Kasumi-1 (cell line): ENCODE measurements at regions not wholly inside any gene's neighbourhood (a gene's known extent, or its start where the extent isn't known, plus 50 kb on each side); places are given as distances from the start of the nearest gene placed in this dataset.
"Not testable (repeated sequence)": the region's sequence is repeated elsewhere in the genome, so short reads cannot be mapped to it uniquely, and the experiment has no call there.

Experiments used
- DNase-seq, 2 experiments: peaks; one replicate each; lab custom pipeline; 2025; lab: John Stamatoyannopoulos, UW

- not testable (repeated sequence) for DNase-seq
Measured at GRCh38 chr3:75394102-75394501, 270.0 kb upstream of the FRG2C start.

DNA sequence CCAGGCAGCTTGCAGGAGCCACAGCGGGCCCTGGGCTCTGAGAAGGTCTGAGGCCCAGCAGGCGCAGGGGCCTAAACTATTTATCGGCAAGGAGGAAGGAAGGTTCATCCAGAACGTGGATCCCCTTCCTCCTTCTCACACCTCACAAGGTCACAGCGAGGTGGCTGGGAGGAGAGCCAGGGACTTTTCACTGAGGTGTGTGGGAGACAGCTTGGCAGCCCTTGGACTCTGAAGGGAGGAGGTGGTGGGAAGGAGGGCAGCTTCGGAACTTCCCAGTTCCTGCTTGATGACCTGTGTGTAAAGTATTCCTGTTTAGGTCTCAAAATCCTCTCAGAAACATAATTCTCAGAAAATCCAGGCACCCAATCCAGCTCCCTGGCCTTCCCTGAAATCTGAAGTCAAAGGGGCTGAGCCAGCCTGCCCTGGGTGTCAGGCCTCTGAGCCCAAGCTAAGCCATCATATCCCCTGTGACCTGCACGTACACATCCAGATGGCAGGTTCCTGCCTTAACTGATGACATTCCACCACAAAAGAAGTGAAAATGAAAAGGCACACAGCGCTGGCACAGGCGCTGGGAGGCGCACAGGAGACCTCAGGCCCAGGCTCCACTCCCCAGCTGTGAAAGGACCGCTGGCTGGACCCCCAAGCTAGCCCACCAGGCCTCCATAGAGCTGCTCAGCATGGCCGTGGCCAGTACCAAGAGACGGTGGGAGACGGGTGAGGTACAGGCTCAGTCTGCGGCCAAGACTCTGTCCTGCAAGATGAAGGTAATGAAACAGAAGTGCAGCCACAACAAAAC, 269.4 kb upstream of the FRG2C start:
- DNase-seq = not testable (repeated sequence)

- no peak for DNase-seq
Measured at GRCh38 chr3:75395580-75396315, 268.4 kb upstream of the FRG2C start.

GRCh38 chr3:75396316-75396802, 267.8 kb upstream of the FRG2C start:
- DNase-seq = no peak

DNA sequence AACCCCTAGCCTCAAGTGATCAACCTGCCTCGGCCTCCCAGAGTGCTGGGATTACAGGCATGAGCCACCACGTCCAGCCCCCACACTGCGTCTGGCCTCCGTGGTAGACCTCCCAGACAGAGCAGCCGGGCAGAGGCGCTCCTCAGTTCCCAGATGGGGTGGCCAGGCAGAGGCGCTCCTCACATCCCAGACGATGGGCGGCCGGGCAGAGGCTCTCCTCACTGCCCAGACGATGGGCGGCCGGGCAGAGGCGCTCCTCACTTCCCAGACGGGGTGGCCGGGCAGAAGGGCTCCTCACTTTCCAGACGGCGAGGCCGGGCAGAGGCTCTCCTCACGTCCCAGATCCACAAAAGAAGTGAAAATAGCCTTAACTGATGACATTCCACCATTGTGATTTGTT, 266.6 kb upstream of the FRG2C start:
- not testable (repeated sequence) for DNase-seq

- peak in 1 of 2 experiments; percentile 13 for DNase-seq
Measured at GRCh38 chr3:75422101-75422945, 241.8 kb upstream of the FRG2C start.

DNA sequence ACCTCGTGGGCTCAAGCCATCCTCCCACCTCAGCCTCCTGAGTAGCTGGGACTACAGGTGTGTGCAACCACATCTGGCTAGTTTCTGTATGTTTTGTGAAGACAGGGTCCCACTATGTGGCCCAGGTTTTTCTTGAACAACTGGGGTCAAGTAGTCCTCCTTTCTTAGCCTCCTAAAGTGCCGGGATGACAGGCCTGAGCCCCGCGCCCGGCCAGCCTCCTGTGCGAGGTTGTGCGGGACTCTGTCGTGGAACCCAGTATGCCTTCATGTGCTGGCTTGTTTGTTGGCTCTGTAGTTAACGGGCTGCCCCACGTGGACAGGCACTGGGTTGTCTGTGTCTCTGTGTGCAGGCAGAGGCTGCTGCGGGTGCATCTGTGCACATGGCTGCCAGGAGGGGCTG, 238.7 kb upstream of the FRG2C start:
- DNase-seq = not testable (repeated sequence)

DNA sequence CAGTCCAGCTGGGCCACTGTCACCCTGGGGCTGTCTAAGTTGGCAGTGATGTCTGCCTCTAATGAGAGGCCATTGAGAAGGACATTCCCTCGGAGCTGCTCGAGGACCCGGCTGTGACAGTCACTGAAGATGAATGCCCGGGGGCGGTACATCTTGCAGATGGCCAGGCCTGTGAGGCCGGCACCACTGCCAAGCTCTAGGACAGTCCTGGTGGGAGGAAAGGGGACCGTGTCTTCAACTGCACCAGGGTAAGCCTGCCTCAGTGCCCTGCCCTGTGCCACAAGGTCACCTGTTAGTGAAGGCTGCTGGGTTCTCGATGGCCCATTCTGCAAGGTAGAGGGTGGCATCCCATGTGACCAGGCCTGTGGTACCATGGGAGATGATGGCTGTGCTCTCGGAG, 236.6 kb upstream of the FRG2C start:
- not testable (repeated sequence) for DNase-seq

- DNase-seq = not testable (repeated sequence)
Measured at GRCh38 chr3:75427906-75428305, 236.2 kb upstream of the FRG2C start.

DNA sequence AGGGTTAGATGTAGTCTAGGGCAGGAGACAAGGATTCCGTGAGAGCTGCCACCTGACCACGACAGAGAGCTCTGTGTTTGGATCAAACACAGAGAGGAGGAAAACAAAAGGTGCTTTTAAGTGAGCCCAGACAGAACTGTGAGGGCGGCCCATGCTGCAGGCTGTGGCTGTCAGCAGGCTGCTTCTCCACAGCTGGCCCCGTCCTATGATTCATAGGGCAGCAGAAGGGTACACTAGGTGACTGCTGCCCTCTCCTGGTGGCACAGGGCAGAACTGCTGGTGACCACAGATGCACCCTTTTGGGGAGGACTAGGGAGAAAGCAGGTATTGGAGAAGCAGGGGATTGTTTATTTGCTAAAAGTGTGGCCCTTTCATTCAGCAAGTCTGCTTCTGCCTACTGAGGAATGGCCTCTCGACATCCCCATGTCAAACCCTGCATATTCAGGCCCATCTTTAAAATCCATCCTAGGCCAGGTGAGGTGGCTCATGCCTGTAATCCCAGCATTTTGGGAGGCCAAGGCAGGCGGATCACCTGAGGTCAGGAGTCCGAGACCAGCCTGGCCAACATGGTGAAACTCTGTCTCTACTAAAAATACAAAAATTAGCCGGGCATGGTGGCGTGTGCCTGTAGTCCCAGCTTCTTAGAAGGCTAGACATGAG, 234.4 kb upstream of the FRG2C start:
- peak; percentile 41 to 72 for DNase-seq

DNA sequence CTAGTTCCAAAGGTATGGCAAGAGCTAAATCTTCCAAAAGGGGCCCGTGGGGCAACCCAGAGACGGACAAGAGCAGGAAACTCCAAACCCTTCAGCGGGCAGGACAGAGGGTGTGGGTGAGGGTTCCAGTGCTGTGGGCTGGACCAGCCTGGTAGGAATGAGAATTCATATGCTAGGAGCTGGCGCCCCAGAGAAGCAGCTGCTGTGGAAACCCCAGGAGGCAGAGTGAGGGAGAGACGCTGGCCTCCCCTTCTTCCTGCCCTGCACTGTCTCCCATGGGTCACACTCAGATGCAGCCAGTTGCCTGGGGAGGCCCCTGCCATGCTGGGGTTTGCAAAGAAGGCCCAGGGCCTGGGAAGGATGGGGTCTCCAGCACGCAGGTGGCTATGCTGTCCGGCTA, 233.7 kb upstream of the FRG2C start:
- not testable (repeated sequence) for DNase-seq

DNA sequence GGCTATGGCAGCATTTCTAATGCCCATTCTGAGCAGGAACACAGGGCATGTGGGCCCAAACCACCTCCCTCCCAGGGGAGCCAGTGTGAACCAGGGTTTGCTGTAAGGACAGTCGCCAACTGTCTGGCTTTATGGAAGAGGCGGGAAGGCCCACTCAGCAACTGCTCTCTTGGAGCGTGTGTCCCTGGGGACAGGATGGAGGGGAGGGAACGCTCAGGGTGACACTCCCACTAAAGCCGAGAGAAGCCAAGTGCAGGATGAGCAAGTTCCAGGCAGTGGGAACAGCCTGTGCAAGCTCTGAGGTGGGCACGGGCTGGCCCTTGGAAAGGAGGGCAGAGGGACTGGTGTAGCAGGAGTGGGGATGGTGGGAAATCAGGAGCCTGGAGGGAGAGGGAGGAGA, 233.0 kb upstream of the FRG2C start:
- DNase-seq = not testable (repeated sequence)

- DNase-seq = not testable (repeated sequence)
Measured at GRCh38 chr3:75432466-75432865, 231.7 kb upstream of the FRG2C start.

DNA sequence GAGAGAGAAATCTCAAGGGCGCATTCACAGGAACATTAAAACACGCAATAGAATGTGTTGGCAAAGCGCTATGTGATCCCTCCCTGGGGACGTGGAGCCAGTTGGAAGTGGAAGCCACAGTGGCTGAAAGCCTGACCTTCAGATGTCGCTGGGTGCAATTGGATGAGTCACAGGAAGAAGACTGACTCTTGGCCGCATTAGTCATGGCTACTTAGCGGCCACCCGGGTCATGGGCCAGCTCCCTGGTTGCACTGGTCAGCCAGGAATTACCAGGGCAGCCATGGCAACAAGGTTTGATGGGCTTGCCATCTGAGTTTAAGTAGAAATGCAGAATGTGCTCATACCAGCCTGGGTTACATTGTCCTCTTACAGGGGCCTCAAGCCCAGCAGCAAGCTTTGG, 231.2 kb upstream of the FRG2C start:
- DNase-seq = not testable (repeated sequence)

- not testable (repeated sequence) for DNase-seq
Measured at GRCh38 chr3:75433295-75433694, 230.8 kb upstream of the FRG2C start.

GRCh38 chr3:75434276-75434912, 229.7 kb upstream of the FRG2C start:
- peak in 1 of 2 experiments; percentile 3 for DNase-seq

- peak; percentile 93 to 95 for DNase-seq
Measured at GRCh38 chr3:75434913-75435793, 229.0 kb upstream of the FRG2C start.

- peak; percentile 72 to 84 for DNase-seq
Measured at GRCh38 chr3:75435794-75436400, 228.2 kb upstream of the FRG2C start.

GRCh38 chr3:75440986-75441385, 223.1 kb upstream of the FRG2C start:
- DNase-seq = not testable (repeated sequence)

- not testable (repeated sequence) for DNase-seq
Measured at GRCh38 chr3:75444634-75445033, 219.5 kb upstream of the FRG2C start.
